NCI-H146 (cell line): ENCODE measurements at regions not wholly inside any gene's neighbourhood (a gene's known extent, or its start where the extent isn't known, plus 50 kb on each side); places are given as distances from the start of the nearest gene placed in this dataset.
"Not testable (repeated sequence)": the region's sequence is repeated elsewhere in the genome, so short reads cannot be mapped to it uniquely, and the experiment has no call there.

Experiments
- DNase-seq: peaks from one replicate; lab custom pipeline; 2025; lab: John Stamatoyannopoulos, UW

DNA sequence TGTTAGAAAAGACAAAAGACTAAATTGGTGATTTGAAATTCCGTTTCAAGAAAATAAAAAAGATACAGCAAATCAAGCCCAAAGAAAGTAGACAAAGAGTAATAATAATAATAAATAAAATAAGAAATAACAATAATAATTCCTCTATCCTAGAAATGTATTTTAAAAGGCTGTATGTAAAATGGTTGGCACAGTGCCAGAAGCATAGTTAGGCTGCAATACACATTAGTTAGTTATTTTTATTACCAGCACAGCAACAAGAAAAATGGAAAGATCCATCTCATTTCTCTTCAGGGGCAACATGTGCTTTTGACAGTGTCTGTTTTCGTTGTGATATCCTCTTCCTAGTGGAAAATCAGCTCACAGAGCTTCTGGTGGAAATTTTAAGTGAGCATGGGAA is 174.1 kb upstream of the TMTC1 start:
- no peak for DNase-seq

DNA sequence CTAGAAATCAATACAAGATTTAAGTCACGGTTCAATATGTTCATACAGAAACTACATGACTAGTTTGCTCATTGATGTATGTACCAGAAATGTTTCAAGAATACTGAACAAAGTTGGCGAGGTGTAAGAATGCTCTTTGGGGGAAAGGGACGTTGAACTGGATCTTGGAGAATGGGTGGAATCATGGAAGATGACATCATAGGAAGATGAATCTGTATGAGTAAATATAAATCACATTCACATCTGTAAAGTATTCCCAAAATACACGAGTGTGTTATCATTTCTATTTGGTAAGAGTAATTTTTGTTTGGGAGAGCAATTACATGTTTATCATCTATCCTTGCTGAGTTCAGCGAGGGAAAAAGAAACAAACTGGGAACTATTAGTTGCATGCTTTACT is 162.2 kb upstream of the TMTC1 start:
- DNase-seq, result no peak

DNA sequence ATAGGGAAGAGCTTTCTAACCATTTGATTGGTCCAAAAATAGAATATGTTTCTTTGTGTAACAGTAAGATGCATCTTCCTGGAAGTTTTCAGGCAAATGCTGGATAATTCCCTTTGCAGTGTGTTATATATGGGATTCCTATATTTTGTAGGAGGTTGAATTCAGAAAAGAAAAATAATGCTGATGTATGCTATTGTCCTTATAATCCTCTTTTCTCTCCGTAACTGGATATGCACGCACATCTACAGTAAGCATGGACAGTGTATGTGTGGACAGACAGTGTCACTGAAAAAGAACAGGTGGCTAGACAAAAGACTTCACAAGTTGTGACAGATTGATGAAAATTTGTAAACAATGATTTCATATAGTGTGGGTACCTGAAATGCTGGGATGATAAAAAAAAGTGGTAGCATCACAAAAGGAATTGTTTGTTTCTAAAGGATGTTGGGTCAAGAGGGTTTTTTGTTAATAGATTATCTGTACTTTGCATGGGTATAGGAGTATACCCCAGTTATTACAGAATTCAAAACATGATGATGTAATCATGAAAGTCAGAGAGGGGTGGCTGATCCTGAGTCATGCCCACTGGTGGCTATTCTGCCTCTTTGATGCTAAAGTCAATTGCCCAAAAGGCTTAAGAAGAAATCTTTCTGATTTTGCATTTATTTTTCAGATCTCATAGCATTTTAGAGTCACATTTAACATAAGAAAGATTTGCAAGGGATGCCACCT is 160.7 kb upstream of the TMTC1 start:
- no peak for DNase-seq

DNA sequence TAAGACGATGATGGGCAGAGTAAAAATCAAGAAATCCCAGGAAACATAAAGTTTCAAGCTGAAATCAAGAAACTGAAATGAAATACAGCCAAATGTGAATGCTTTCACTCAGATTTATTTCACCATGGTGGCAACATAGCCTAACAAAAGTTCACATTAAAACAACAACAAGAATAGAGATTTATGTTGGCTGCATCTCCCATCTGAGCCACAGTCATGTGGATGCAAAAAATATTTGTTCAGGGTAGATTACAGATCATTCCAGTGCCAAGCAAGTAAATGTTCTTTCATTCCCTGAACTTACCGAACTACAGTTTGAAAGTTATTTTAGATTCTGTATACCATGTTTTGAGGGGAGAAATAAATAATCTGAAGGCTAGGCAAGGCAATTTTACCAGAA is 159.9 kb upstream of the TMTC1 start:
- DNase-seq, result no peak

DNA sequence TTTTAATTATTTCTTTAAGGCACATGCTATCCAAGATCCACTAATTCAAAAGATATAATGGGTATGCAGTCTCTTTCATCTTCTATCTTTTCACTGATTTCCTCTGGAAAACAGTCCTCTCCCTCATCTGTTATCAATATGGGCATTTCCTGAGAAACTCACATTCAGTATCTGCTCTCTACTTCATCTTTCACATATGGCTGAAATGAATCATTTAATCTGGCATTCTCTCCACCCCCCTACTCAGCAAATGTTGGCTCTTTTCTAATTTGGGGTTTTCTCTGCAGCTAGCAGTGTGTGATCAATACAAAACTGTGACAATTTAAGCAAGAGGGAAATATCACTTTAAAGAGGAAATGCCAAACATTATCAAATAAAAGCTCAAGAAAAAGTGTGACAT is 157.1 kb upstream of the TMTC1 start:
- no peak for DNase-seq

DNA sequence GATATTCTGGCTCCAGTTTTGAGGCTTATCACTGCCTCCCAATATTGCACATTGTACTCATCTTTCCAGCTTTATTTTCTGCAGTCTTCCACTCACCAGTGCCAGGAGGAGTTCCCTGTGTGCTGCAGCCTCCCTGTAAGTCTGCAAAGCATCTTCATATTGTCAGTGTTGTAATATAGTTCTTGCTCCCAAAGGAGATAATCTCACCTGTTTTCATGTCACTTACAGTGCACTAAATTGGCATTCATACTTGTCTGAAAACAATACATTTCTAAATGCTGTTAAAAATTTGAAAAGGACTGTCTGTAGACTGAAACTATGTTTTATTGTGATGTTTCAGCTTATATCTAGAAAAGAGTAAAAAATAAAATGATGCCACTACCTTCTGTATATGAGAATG is 146.8 kb upstream of the TMTC1 start:
- DNase-seq, result no peak

- DNase-seq, result no peak
These were observed 145.6 kb upstream of the TMTC1 start for GRCh38 chr12:29929295-29929694.

DNA sequence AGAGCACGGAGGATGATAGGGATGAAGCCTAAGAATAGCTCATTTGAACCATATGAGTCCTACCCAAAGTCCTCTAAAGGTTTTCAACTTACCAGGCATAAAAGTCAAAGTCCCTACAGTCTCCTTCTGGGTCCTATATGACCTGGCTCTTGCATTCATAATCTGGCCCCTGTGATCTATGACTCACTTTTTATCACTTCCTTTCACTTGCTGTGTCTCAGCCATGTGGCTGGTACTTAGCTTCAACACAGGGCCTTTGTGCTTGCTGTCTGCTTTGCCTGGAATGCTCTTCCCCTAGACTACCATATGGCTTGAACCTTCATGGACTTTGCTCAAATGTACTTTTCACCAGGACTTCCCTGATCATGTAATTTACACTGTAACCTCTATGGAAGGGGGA is 137.6 kb upstream of the TMTC1 start:
- no peak for DNase-seq

- no peak for DNase-seq
These were observed 124.4 kb upstream of the TMTC1 start for GRCh38 chr12:29908157-29908556.

DNA sequence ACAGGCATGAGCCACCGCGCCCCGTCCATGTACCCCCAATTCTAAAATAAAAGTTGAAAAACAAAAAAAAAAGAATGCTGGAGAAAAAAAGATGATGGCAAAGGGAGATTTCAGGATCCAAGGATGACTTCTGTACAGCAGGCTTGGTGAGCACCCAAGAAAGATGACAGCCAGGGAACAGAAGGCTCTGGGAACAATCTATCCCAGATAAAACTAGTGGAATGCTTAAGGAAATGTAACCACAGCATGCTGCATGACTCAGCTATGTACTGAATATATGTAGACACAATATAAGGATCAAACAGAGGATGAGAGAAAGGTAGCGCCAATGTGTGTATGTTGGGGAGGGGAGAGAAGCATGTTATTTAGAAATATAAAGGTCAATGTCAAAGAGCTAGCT is 123.7 kb upstream of the TMTC1 start:
- DNase-seq, result no peak

- no peak for DNase-seq
These were observed 118.3 kb upstream of the TMTC1 start for GRCh38 chr12:29902043-29902442.

- no peak for DNase-seq
These were observed 117.8 kb upstream of the TMTC1 start for GRCh38 chr12:29901585-29901984.

- DNase-seq, result no peak
These were observed 115.6 kb upstream of the TMTC1 start for GRCh38 chr12:29899212-29899931.

DNA sequence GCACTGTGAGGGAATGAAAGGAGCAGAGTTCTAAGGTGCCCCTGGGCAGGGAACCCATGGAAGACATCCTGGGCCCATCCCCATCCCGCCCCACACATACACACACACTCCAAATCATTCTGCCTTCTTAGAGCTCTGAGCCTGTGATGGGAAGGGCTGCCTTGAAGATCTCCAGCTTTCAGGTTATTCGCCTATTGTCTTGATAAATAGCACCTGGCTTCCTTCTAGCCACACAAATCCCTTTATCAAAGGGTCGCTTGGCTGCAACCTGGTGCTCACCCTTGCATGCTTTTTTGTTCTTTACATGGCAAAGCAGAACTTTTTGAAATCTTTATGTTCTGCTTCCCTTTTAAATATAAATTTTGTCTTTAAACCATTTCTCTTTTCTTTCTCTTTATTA is 112.2 kb upstream of the TMTC1 start:
- DNase-seq, result no peak

DNA sequence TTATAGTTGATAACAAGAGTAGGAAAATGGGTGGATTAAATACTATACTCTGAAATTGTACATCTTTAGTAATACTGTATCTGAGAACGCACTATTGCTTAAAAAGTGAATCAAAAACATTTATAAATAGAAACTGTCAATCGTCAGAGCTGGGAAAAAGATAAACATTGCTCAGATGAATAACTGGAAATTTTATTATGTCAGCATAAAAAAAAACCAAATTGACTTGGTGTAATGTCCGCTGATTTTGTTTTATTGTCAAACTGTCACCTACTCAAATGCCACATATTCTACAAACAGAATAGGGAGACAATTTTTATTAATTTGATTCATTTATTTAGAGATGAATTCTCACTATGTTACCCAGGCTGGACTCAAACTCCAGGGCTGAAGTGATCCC is 109.3 kb upstream of the TMTC1 start:
- no peak for DNase-seq

DNA sequence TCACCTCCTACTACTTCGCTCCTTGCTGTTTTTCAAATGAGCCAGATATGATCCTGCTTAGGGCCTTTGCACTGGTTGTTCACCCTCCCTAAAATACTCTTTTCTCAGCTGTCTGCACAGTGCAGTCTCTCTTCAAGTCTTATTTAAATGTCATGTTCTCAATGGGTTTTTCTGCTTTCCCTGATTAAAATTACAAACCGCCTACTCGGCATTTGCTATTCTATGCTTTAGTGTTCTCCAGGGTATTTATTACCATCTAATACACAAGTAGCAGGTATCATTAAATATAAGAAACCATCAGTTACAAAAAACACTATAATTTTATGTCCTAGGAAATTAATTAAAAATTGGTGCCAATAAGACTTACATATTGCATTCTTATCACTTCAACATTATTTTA is 108.0 kb upstream of the TMTC1 start:
- no peak for DNase-seq

DNA sequence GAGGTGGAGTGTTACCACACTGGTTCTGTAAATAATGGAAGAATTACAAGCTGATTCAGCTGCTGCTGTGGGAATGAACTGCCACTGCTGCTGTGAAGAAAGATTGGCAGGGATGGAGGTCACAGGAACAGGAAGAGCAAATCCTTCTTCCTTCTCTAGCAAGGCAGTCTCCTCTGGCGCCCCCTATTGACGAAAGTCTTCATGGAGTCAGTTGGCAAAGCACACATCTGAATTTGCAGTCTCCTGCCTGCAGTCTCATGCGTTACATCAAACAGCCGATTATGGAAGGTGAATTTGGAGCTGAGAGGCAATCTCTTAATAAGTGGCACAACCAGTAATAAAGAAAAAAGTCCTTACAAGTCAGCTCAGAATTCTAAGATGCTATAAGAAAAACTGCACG is 106.0 kb upstream of the TMTC1 start:
- DNase-seq, result no peak

DNA sequence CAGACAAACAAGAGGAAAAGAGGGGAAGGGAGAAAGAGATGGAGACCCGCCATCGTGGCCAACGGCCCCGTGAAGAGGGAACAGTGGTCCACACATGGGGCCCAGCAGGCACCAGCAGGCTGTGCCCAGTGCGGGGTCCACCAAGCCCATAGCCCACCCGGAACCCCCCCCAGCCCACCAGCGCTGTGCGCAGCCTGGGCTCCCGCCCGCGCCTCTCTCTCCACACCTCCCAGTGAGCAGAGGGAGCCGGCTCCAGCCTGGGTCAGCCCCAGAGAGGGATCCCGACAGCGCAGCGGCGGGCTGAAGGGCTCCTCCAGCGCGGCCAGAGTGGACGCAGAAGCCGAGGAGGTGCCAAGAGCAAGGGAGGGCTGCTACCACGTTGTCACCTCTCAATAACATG is 105.0 kb upstream of the TMTC1 start:
- no peak for DNase-seq

DNA sequence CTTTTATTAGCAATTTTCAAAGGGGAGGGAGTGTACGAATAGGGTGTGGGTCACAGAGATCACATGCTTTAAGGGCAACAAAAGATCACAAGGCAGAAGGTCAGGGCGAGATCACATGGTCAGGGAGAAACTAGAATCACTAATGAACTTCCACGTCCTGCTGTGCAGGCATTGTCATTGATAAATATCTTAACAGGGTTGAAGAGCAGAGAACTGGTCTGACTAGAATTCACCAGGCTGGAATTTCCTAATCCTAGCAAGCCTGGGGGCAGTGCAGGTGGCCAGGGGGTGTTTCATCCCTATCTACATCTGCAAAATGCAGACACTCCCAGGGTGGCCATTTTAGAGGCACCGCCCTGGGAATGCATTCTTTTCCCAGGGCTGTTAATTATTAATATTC is 101.2 kb upstream of the TMTC1 start:
- DNase-seq, result not testable (repeated sequence)

GRCh38 chr12:29883941-29884554 is 100.3 kb upstream of the TMTC1 start:
- no peak for DNase-seq

DNA sequence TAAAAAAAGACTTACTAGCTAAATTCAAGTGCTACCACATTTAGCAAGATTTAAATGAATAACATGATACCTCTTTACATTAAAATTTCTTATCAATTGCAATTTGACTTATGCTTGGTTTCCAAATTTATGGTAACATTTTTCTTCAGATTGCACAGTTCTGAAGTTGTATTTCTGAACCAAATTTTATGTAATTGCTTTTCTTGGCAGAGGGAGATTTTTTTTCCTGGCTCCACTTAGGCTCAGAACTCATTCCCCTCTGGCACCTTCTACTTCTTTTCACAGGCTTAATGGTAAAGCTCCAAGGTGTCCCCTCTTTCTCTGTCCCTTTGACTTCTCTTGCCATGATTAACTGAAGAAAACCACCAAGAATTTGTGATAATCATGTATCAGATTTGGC is 99.8 kb upstream of the TMTC1 start:
- no peak for DNase-seq

GRCh38 chr12:29882846-29883245 is 99.1 kb upstream of the TMTC1 start:
- DNase-seq, result no peak

GRCh38 chr12:29880987-29881386 is 97.2 kb upstream of the TMTC1 start:
- DNase-seq, result no peak
